ENCODE measurements at regions not wholly inside any gene's neighbourhood (a gene's known extent, or its start where the extent isn't known, plus 50 kb on each side); places are given as distances from the start of the nearest gene placed in this dataset.

- Mint-ChIP-seq H3K27ac (no peak overlapping the region), H3K27me3 (peaks cover 0 to 5% of the 10 kb centered on the region in 2 donors), H3K36me3 (no peaks in the 10 kb centered on the region), H3K4me3 (no peak overlapping the region), H3K4me1 (no peaks in the 10 kb centered on the region), H3K9me3 (peaks cover 0 to 10% (median 9%) of the 10 kb centered on the region in 3 donors)
- WGBS (ENCODE audit: insufficient coverage) = 100% methylated on average over 1 of the region's 1 CpG
- DNase-seq = no peak
- ChIA-PET CTCF (no interaction called here), POLR2A (no interaction called here)
- H3K4me3 ChIP-seq (ENCODE audit: control insufficient read depth in 1 of 2, extremely low read depth in 1 of 2, low read length in 1 of 2) = no peak overlapping the region
- H3K36me3 ChIP-seq (ENCODE audit: control insufficient read depth in 2 of 2, extremely low read depth in 1 of 2, insufficient read depth in 1 of 2, low read length in 1 of 2) = no peaks in the 10 kb centered on the region
- H3K4me1 ChIP-seq (ENCODE audit: control insufficient read depth in 1 of 2, extremely low read depth in 1 of 2, insufficient read depth in 2 of 2, low read length in 2 of 2) = no peaks in the 10 kb centered on the region
- no peaks in the 10 kb centered on the region for H3K27me3 ChIP-seq (replicated peaks in 1 of 2; ENCODE audit: control insufficient read depth in 2 of 2, extremely low read depth in 1 of 2, insufficient read depth in 2 of 2, low read length in 1 of 2)
- no peaks in the 10 kb centered on the region for H3K9me3 ChIP-seq
- ATAC-seq (replicated peaks in 1 of 4) = no peak
- H3K27ac ChIP-seq (ENCODE audit: low read length) = no peak overlapping the region
Observed at GRCh38 chr16:52603015-52603414, 56.1 kb upstream of the TOX3 start.

GRCh38 chr16:52597772-52598483, 51.0 kb upstream of the TOX3 start:
- Mint-ChIP-seq H3K4me1 (no peaks in the 10 kb centered on the region), H3K4me3 (no peak overlapping the region), H3K9me3 (peaks cover 0 to 12% (median 10%) of the 10 kb centered on the region in 3 donors), H3K36me3 (no peaks in the 10 kb centered on the region), H3K27ac (no peak overlapping the region), H3K27me3 (peaks cover 0 to 5% of the 10 kb centered on the region in 2 donors)
- Histone ChIP-seq H3K27me3 (replicated peaks in 1 of 2; ENCODE audit: control insufficient read depth in 2 of 2, extremely low read depth in 1 of 2, insufficient read depth in 2 of 2, low read length in 1 of 2) (no peaks in the 10 kb centered on the region), H3K27ac (ENCODE audit: low read length) (no peak overlapping the region), H3K4me1 (ENCODE audit: control insufficient read depth in 1 of 2, extremely low read depth in 1 of 2, insufficient read depth in 2 of 2, low read length in 2 of 2) (no peaks in the 10 kb centered on the region), H3K36me3 (ENCODE audit: control insufficient read depth in 2 of 2, extremely low read depth in 1 of 2, insufficient read depth in 1 of 2, low read length in 1 of 2) (no peaks in the 10 kb centered on the region), H3K4me3 (ENCODE audit: control insufficient read depth in 1 of 2, extremely low read depth in 1 of 2, low read length in 1 of 2) (no peak overlapping the region), H3K9me3 (no peaks in the 10 kb centered on the region)
- 29% methylated on average over 1 of the region's 5 CpGs for WGBS (ENCODE audit: insufficient coverage)
- ChIA-PET CTCF (no interaction called here), POLR2A (no interaction called here)
- no peak for DNase-seq
- ATAC-seq (replicated peaks in 1 of 4) = no peak

- no peak overlapping the region for H3K4me3 Mint-ChIP-seq
- Histone ChIP-seq H3K27ac (ENCODE audit: low read length) (no peak overlapping the region), H3K27me3 (replicated peaks in 1 of 2; ENCODE audit: control insufficient read depth in 2 of 2, extremely low read depth in 1 of 2, insufficient read depth in 2 of 2, low read length in 1 of 2) (no peaks in the 10 kb centered on the region), H3K9me3 (no peaks in the 10 kb centered on the region), H3K4me3 (ENCODE audit: control insufficient read depth in 1 of 2, extremely low read depth in 1 of 2, low read length in 1 of 2) (no peak overlapping the region), H3K4me1 (ENCODE audit: control insufficient read depth in 1 of 2, extremely low read depth in 1 of 2, insufficient read depth in 2 of 2, low read length in 2 of 2) (no peaks in the 10 kb centered on the region), H3K36me3 (ENCODE audit: control insufficient read depth in 2 of 2, extremely low read depth in 1 of 2, insufficient read depth in 1 of 2, low read length in 1 of 2) (no peaks in the 10 kb centered on the region)
- CTCF ChIA-PET = no interaction called here
- POLR2A ChIA-PET = no interaction called here
- H3K4me1 Mint-ChIP-seq = no peaks in the 10 kb centered on the region
- 69% methylated on average over 2 of the region's 3 CpGs for WGBS (ENCODE audit: insufficient coverage)
- H3K27me3 Mint-ChIP-seq = peaks cover 0 to 5% of the 10 kb centered on the region in 2 donors
- H3K36me3 Mint-ChIP-seq = no peaks in the 10 kb centered on the region
- H3K9me3 Mint-ChIP-seq = peaks cover 0 to 16% (median 10%) of the 10 kb centered on the region in 3 donors
- H3K27ac Mint-ChIP-seq = no peak overlapping the region
- ATAC-seq (replicated peaks in 1 of 4) (no peak), DNase-seq (no peak)
Observed at GRCh38 chr16:52597073-52597771, 50.3 kb upstream of the TOX3 start.
